Common myeloid progenitor, CD34-positive (primary cell): ENCODE measurements at regions not wholly inside any gene's neighbourhood (a gene's known extent, or its start where the extent isn't known, plus 50 kb on each side); places are given as distances from the start of the nearest gene placed in this dataset.

Source experiments
- CTCF ChIA-PET: fragments of 350-600 bp; sonication (Branson Sonifier 250); formaldehyde crosslinking; loops from one replicate; lab custom pipeline; 2021; ENCODE audit warnings: antibody characterized with exemption; lab: Charles Lee
- POLR2A ChIA-PET: fragments of 350-600 bp; sonication (Branson Sonifier 250); formaldehyde crosslinking; loops from one replicate; lab custom pipeline; 2021; ENCODE audit warnings: antibody characterized with exemption; lab: Charles Lee
- DNase-seq, 3 donors: peaks; one replicate each; pipeline versions ENCODE4 v3.0.0 to v3.0.0-alpha.2; 2013
- H3K27ac ChIP-seq, 2 experiments: 1 replicate in 1 of 2; 2 replicates in 1 of 2; pipeline ENCODE4 v1.7.0; 2013; ENCODE audit warnings: inconsistent platforms in 2 of 2, low read length in 2 of 2, mild to moderate bottlenecking in 2 of 2, low read depth in 1 of 2, moderate library complexity in 1 of 2; ENCODE audit not compliant: severe bottlenecking in 2 of 2, insufficient read depth in 1 of 2, poor library complexity in 1 of 2
- H3K27me3 ChIP-seq, 5 experiments: replicated peaks in 2 of 5; 1 replicate in 3 of 5; 2 replicates in 2 of 5; pipeline versions ENCODE4 v1.6.1 to v1.7.0; 2013; ENCODE audit warnings: low read length in 4 of 5, mild to moderate bottlenecking in 2 of 5, moderate library complexity in 2 of 5, inconsistent platforms in 1 of 5; ENCODE audit not compliant: insufficient read depth in 5 of 5, control insufficient read depth in 4 of 5
- H3K36me3 ChIP-seq, 4 experiments: 1 replicate in 2 of 4; 2 replicates in 2 of 4; pipeline versions ENCODE4 v1.6.1 to v1.7.0; 2013; ENCODE audit warnings: low read length in 3 of 4, control low read depth in 1 of 4, mild to moderate bottlenecking in 1 of 4; ENCODE audit not compliant: control insufficient read depth in 4 of 4, insufficient read depth in 4 of 4
- H3K4me1 ChIP-seq, 4 experiments: 1 replicate in 3 of 4; 2 replicates in 1 of 4; pipeline versions ENCODE4 v1.6.1 to v1.7.1; 2013; ENCODE audit warnings: low read length in 3 of 4, mild to moderate bottlenecking in 3 of 4, control low read depth in 1 of 4, inconsistent platforms in 1 of 4, moderate library complexity in 1 of 4; ENCODE audit not compliant: control insufficient read depth in 4 of 4, insufficient read depth in 4 of 4; ENCODE audit errors: control extremely low read depth in 1 of 4
- H3K4me3 ChIP-seq, 7 experiments: 1 replicate in 4 of 7; 2 replicates in 3 of 7; pipeline versions ENCODE4 v1.5.1 to v1.7.0; 2013; ENCODE audit warnings: mild to moderate bottlenecking in 7 of 7, low read length in 6 of 7, moderate library complexity in 6 of 7, inconsistent platforms in 2 of 7, low read depth in 2 of 7, control low read depth in 1 of 7; ENCODE audit not compliant: insufficient read depth in 4 of 7, control insufficient read depth in 1 of 7; ENCODE audit errors: extremely low read depth in 1 of 7
- H3K9me3 ChIP-seq, 5 experiments: 1 replicate in 4 of 5; 2 replicates in 1 of 5; pipeline versions ENCODE4 v1.6.1 to v1.7.1; 2013; ENCODE audit warnings: low read length in 4 of 5, mild to moderate bottlenecking in 2 of 5, inconsistent platforms in 1 of 5, low read depth in 1 of 5, moderate library complexity in 1 of 5; ENCODE audit not compliant: control insufficient read depth in 4 of 5, insufficient read depth in 2 of 5; ENCODE audit errors: control extremely low read depth in 1 of 5
- WGBS: methylation state at CpG from one replicate; pipeline ENCODE4 v1.1.5; 2013; ENCODE audit not compliant: insufficient coverage; 5-methylcytosine and 5-hydroxymethylcytosine counted together

DNA sequence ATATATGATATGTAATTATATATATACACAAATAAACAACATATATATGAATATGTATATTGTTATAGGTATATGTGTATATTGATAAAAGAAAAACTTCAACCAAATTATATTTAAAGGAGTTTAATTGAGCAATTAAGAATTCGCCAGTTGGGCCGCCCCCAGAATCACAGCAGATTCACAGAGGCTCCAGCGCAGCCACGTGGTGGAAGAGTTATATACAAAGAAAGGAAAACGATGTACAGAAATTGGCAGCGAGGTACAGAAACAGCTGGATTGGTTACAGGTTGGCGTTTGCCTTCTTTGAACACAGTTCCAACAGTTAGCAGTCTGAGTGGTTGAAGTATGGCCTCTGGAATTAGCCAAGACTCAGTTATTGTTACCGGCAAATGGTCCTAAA, 137.3 kb upstream of the SLC24A5 start:
- ChIA-PET CTCF (interaction anchor here (0.9 kb wide), 1 partner anchor 470 kb away, joined by 3 read pairs; no protein-coding TSS in a partner anchor), POLR2A (interaction anchor here (0.6 kb wide), 1 partner anchor 1018 kb away, joined by 3 read pairs; no protein-coding TSS in a partner anchor)
- Histone ChIP-seq H3K27me3 (no peaks in the 10 kb centered on the region), H3K4me1 (peaks cover 0 to 4% (median 0%) of the 10 kb centered on the region in 4 experiments), H3K9me3 (no peaks in the 10 kb centered on the region), H3K4me3 (no peak overlapping the region), H3K36me3 (no peaks in the 10 kb centered on the region), H3K27ac (no peak overlapping the region)
- DNase-seq: no peak
- 94% methylated on average over 8 of the region's 8 CpGs for WGBS

DNA sequence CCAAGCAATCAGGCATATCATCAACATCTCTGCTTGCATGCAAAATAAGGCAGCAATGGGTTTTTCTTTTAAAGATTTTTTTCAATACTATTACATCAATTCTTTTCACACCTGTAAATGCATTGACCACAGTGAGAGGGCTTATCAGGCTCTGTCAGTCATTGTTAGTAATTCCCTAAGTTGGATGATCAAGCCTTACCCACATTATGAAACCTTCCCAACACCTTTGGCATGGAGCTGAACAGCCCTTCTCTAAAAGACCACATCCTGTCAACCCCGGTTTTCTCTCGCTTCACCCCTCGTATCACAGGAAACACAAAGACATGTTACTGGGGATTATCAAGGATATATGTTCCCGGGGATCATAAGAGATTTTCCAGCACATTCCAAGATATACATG, 135.2 kb upstream of the SLC24A5 start:
- CTCF ChIA-PET: interaction anchor here (4.5 kb wide), 1 partner anchor 790 kb away, joined by 43 read pairs; no protein-coding TSS in a partner anchor
- H3K4me1 ChIP-seq: peaks cover 0 to 4% (median 0%) of the 10 kb centered on the region in 4 experiments
- no peaks in the 10 kb centered on the region for H3K27me3 ChIP-seq
- POLR2A ChIA-PET: no interaction called here
- 5% methylated on average over 3 of the region's 4 CpGs for WGBS
- DNase-seq: peak in 1 of 3 donors; percentile 4
- H3K4me3 ChIP-seq: no peak overlapping the region
- no peak overlapping the region for H3K27ac ChIP-seq
- no peaks in the 10 kb centered on the region for H3K9me3 ChIP-seq
- H3K36me3 ChIP-seq: no peaks in the 10 kb centered on the region

DNA sequence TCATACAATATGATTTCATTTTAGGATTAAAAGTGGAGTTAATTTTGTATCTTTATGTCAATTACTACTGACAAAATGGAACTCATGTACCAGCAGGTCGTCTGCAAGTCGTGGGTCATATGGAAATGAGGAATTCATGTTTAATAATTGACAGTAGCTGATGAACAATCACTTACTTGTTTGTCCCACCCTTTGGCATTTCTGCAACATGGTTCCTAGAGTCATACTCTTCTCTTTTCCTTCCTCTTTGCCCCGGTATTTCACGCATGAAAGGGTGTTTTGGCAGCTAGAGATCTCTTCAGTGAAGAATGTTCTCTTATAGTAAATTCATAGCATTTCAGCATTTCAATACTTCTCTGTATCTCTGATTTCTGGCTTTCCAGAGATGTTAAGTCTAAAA, 133.3 kb upstream of the SLC24A5 start:
- H3K9me3 ChIP-seq: no peaks in the 10 kb centered on the region
- no peak overlapping the region for H3K4me3 ChIP-seq
- no peak overlapping the region for H3K27ac ChIP-seq
- CTCF ChIA-PET: interaction anchor here (0.7 to 4.5 kb wide), 16 partner anchors 13 to 798 kb away, joined by 3 to 43 read pairs (median 4); no protein-coding TSS in a partner anchor
- no peaks in the 10 kb centered on the region for H3K27me3 ChIP-seq
- H3K36me3 ChIP-seq: no peaks in the 10 kb centered on the region
- no CpG with 5 or more reads among the region's 4 CpGs for WGBS
- peaks cover 0 to 4% (median 0%) of the 10 kb centered on the region in 4 experiments for H3K4me1 ChIP-seq
- POLR2A ChIA-PET: no interaction called here
- DNase-seq: no peak

DNA sequence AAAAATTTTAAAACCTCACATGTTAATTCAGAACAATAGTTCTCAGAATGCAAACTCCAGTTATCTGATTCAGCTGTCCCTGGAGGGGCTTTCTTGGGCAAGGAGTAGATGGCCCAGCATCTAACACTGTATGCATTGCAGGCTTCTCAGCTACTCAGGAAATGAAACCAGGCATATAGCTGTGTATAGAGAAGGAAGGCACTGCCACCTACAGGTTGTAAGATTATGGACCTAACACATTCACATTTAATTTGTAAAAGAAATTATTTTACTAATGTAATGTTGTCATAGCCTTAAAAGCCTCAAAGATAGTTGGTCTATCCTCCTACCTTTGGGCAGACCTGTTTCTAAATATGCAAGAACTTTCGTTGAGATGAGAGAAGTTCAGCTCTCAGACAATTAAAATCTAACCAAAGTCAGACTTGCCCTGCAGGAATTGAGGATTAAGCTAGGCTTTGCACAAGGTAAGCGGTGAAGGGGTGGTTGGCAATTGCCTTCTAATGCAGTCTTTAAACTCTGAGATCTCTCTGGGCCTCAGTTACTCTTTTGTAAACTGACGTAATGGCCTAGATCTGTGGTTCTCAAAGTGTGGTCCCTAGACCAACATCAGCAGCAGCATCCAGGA, 132.8 kb upstream of the SLC24A5 start:
- Histone ChIP-seq H3K27me3 (no peaks in the 10 kb centered on the region), H3K36me3 (no peaks in the 10 kb centered on the region), H3K27ac (no peak overlapping the region), H3K4me3 (no peak overlapping the region), H3K9me3 (no peaks in the 10 kb centered on the region), H3K4me1 (peaks cover 0 to 4% (median 0%) of the 10 kb centered on the region in 4 experiments)
- ChIA-PET CTCF (interaction anchor here (0.7 to 4.5 kb wide), 18 partner anchors 14 to 798 kb away, joined by 3 to 43 read pairs (median 4); no protein-coding TSS in a partner anchor), POLR2A (no interaction called here)
- peak; percentile 61 to 82 (median 79) for DNase-seq
- WGBS: 69% methylated on average over 3 of the region's 3 CpGs

DNA sequence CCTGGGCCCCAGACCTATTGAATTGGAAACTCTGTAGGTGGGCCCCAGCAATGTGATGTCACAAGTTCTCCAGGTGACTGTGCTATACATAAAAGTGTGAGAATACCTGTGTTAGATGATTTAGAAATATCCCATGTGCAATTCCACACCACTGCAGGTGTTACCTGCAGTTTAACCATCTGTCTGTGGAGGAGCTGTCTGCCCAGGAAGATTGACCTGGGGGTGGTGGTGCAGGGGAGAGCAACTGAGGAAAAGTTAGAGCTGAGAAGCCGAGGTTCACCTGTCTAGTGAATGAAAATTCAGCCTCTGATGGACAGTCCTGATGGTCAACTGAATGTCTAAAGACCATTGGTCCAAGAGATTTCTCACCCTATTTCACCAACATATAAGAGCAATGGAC, 132.2 kb upstream of the SLC24A5 start:
- H3K36me3 ChIP-seq: no peaks in the 10 kb centered on the region
- no CpG with 5 or more reads among the region's 1 CpG for WGBS
- no peak overlapping the region for H3K27ac ChIP-seq
- no peak for DNase-seq
- no peak overlapping the region for H3K4me3 ChIP-seq
- no peaks in the 10 kb centered on the region for H3K27me3 ChIP-seq
- ChIA-PET CTCF (interaction anchor here (0.7 to 4.5 kb wide), 13 partner anchors 14 to 799 kb away, joined by 3 to 43 read pairs (median 5); no protein-coding TSS in a partner anchor), POLR2A (no interaction called here)
- no peaks in the 10 kb centered on the region for H3K9me3 ChIP-seq
- H3K4me1 ChIP-seq: peaks cover 0 to 4% (median 0%) of the 10 kb centered on the region in 4 experiments

DNA sequence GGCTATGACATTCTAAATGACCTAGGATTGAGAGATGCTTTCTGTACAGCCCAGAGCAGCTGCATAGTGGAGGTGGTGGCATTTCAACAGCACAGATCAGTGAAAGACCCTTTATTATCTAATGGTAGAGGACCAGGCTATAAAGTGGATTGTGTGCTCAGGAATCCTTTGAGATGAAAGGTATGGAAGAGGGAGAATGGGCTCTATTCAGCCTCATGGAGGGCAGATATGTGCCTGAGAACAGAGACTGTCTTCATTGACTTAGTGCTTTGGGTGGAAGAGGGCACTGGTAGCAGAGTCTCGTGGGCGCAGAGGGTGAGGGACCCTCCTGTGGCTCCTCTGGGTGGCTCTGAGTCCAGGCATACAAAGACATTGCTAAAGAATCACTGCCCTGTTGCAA, 130.0 kb upstream of the SLC24A5 start:
- CTCF ChIA-PET: interaction anchor here (1.1 to 4.1 kb wide), 2 partner anchors 16 to 489 kb away, joined by 3 to 22 read pairs; no protein-coding TSS in a partner anchor
- H3K4me1 ChIP-seq: peaks cover 0 to 2% (median 0%) of the 10 kb centered on the region in 4 experiments
- H3K4me3 ChIP-seq: no peak overlapping the region
- no peaks in the 10 kb centered on the region for H3K9me3 ChIP-seq
- 100% methylated on average over 2 of the region's 2 CpGs for WGBS
- POLR2A ChIA-PET: no interaction called here
- H3K27me3 ChIP-seq: no peaks in the 10 kb centered on the region
- H3K27ac ChIP-seq: no peak overlapping the region
- DNase-seq: no peak
- H3K36me3 ChIP-seq: no peaks in the 10 kb centered on the region

DNA sequence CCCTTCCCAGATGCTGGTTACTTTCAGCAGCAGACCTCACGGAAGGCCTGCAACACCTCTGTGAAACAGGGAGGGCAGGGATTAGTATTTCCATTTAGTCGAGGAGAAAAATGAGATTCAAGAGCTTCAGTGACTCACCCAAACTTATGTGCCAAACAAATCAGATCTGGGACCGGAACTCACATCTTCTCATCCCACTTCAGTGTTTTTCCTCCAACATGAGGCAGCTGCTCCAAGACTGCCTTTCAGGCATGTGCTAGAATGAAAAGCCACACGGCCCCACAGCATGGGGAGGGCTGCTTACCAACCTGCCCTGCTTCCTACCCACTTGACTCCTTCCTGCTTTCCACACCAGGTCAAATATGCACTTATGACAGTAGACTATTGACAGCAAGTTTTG, 129.4 kb upstream of the SLC24A5 start:
- no peaks in the 10 kb centered on the region for H3K9me3 ChIP-seq
- no peaks in the 10 kb centered on the region for H3K27me3 ChIP-seq
- no peak overlapping the region for H3K27ac ChIP-seq
- DNase-seq: no peak
- ChIA-PET POLR2A (no interaction called here), CTCF (interaction anchor here (4.1 kb wide), 1 partner anchor 17 kb away, joined by 22 read pairs; no protein-coding TSS in a partner anchor)
- no peaks in the 10 kb centered on the region for H3K36me3 ChIP-seq
- WGBS: 93% methylated on average over 4 of the region's 4 CpGs
- peaks cover 0 to 2% (median 0%) of the 10 kb centered on the region in 4 experiments for H3K4me1 ChIP-seq
- H3K4me3 ChIP-seq: no peak overlapping the region
